22Rv1 (cell line): ENCODE measurements at regions not wholly inside any gene's neighbourhood (a gene's known extent, or its start where the extent isn't known, plus 50 kb on each side); places are given as distances from the start of the nearest gene placed in this dataset.

Experiments
- CTCF ChIP-seq: fragments of 450-650 bp; IDR thresholded peaks from 2 replicates; pipeline ENCODE4 v1.5.1; 2017; ENCODE audit warnings: mild to moderate bottlenecking
- ZFX ChIP-seq: fragments of 450-650 bp; IDR thresholded peaks from 2 replicates; pipeline ENCODE4 v1.6.1; 2017; ENCODE audit warnings: antibody characterized with exemption, borderline replicate concordance

GRCh38 chr2:122804494-122804893 lies 1049.0 kb downstream of the TSN start:
- TF ChIP-seq CTCF = no peak
- no peak for TF ChIP-seq ZFX
